Jurkat, Clone E6-1 (cell line): ENCODE measurements at regions not wholly inside any gene's neighbourhood (a gene's known extent, or its start where the extent isn't known, plus 50 kb on each side); places are given as distances from the start of the nearest gene placed in this dataset.
"Not testable (repeated sequence)": the region's sequence is repeated elsewhere in the genome, so short reads cannot be mapped to it uniquely, and the experiment has no call there.

Experiments
- DNase-seq: peaks from one replicate; pipeline ENCODE4 v3.0.0-alpha.2; 2011; ENCODE audit warnings: low read depth, low spot score
- H3K4me3 ChIP-seq: 2 replicates; pipeline ENCODE4 v1.5.1; 2011; ENCODE audit warnings: mild to moderate bottlenecking, low read length, control low read depth, moderate library complexity

GRCh38 chr2:35785564-35785963, 570.0 kb upstream of the CRIM1 start:
- H3K4me3 ChIP-seq, result no peak overlapping the region
- no peak for DNase-seq

- DNase-seq, result no peak
- no peak overlapping the region for H3K4me3 ChIP-seq
Observed at GRCh38 chr2:35784777-35785176, 570.8 kb upstream of the CRIM1 start.

GRCh38 chr2:35783723-35784122, 571.9 kb upstream of the CRIM1 start:
- no peak overlapping the region for H3K4me3 ChIP-seq
- DNase-seq, result no peak

- no peak for DNase-seq
- H3K4me3 ChIP-seq, result no peak overlapping the region
Observed at GRCh38 chr2:35741556-35741955, 614.0 kb upstream of the CRIM1 start.

- H3K4me3 ChIP-seq, result no peak overlapping the region
- no peak for DNase-seq
Observed at GRCh38 chr2:35731674-35732073, 623.9 kb upstream of the CRIM1 start.

GRCh38 chr2:35714883-35715282, 640.7 kb upstream of the CRIM1 start:
- DNase-seq, result no peak
- H3K4me3 ChIP-seq, result no peak overlapping the region

GRCh38 chr2:35708411-35708923, 647.1 kb upstream of the CRIM1 start:
- H3K4me3 ChIP-seq, result no peak overlapping the region
- DNase-seq, result no peak

GRCh38 chr2:35688309-35688708, 667.3 kb upstream of the CRIM1 start:
- H3K4me3 ChIP-seq, result no peak overlapping the region
- no peak for DNase-seq

GRCh38 chr2:35651688-35652323, 703.8 kb upstream of the CRIM1 start:
- no peak overlapping the region for H3K4me3 ChIP-seq
- no peak for DNase-seq

- no peak overlapping the region for H3K4me3 ChIP-seq
- DNase-seq, result no peak
Observed at GRCh38 chr2:35614640-35615039, 740.9 kb upstream of the CRIM1 start.

- no peak for DNase-seq
- no peak overlapping the region for H3K4me3 ChIP-seq
Observed at GRCh38 chr2:35606394-35606793, 749.2 kb upstream of the CRIM1 start.

- DNase-seq, result no peak
Observed at GRCh38 chr2:35598310-35598709, 757.3 kb upstream of the CRIM1 start.

GRCh38 chr2:35591886-35592285, 763.7 kb upstream of the CRIM1 start:
- DNase-seq, result no peak
- no peak overlapping the region for H3K4me3 ChIP-seq

More at GRCh38 chr2:35598310-35598709, 757.3 kb upstream of the CRIM1 start:
- H3K4me3 ChIP-seq, result no peak overlapping the region

GRCh38 chr2:35585972-35586371, 769.6 kb upstream of the CRIM1 start:
- DNase-seq, result no peak
- no peak overlapping the region for H3K4me3 ChIP-seq

- DNase-seq, result no peak
- H3K4me3 ChIP-seq, result no peak overlapping the region
Observed at GRCh38 chr2:35582637-35583036, 772.9 kb upstream of the CRIM1 start.

- H3K4me3 ChIP-seq, result no peak overlapping the region
- DNase-seq, result no peak
Observed at GRCh38 chr2:35580956-35581355, 774.6 kb upstream of the CRIM1 start.

GRCh38 chr2:35568574-35568973, 787.0 kb upstream of the CRIM1 start:
- not testable (repeated sequence) for H3K4me3 ChIP-seq, DNase-seq

- H3K4me3 ChIP-seq, result no peak overlapping the region
- no peak for DNase-seq
Observed at GRCh38 chr2:35562488-35562887, 793.1 kb upstream of the CRIM1 start.

- DNase-seq, result no peak
- H3K4me3 ChIP-seq, result no peak overlapping the region
Observed at GRCh38 chr2:35548171-35548570, 807.4 kb upstream of the CRIM1 start.

- no peak overlapping the region for H3K4me3 ChIP-seq
- DNase-seq, result no peak
Observed at GRCh38 chr2:35545301-35545700, 810.3 kb upstream of the CRIM1 start.

GRCh38 chr2:35538796-35539195, 816.8 kb upstream of the CRIM1 start:
- H3K4me3 ChIP-seq, result no peak overlapping the region
- DNase-seq, result no peak
